Activated CD4-positive, alpha-beta T cell treated with anti-CD3 and anti-CD28 coated beads for 4 hours (primary cell): ENCODE measurements at regions not wholly inside any gene's neighbourhood (a gene's known extent, or its start where the extent isn't known, plus 50 kb on each side); places are given as distances from the start of the nearest gene placed in this dataset.
"Not testable (repeated sequence)": the region's sequence is repeated elsewhere in the genome, so short reads cannot be mapped to it uniquely, and the experiment has no call there.

Experiments used
- DNase-seq, 2 donors: peaks; one replicate each; pipeline ENCODE4 v3.0.0-alpha.2; 2020

DNA sequence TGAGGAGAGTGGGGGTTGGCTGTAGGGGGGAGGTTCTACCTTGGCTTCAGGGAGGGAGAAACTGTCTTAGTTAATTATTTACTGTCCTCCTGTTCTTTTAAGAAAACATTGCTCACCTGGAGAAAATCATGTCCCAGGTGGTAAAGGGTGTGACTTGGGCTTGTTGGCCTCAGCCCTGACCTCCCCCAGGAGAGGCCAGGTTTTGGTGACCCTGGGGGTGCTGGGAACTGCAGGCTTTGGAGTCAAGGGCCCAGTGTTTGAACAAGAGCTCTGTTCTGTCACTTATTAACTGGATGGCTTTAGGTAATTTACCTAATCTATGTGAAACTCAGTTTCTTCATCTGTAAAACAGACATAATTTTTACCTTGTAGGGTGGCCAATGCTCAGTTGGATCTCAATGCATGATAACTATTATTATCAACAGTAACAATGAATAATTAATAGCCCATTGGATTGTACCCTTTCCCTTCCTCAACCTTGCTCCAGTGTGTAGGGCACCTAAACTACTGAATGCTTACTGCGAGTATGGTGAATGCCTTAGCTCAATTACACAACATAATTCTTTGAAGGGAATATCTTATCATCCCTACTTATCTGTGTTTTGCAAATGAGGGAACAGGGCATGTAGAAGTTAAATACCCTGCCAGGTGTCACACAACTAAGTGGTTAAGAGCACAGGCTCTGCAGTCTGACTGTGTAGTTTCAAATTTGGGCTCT, 959.4 kb upstream of the DEFB115 start:
- DNase-seq, result not testable (repeated sequence)

- not testable (repeated sequence) for DNase-seq
These were observed 957.2 kb upstream of the DEFB115 start for GRCh38 chr20:30300220-30300642.

GRCh38 chr20:30302786-30303185, 954.7 kb upstream of the DEFB115 start:
- DNase-seq, result not testable (repeated sequence)

DNA sequence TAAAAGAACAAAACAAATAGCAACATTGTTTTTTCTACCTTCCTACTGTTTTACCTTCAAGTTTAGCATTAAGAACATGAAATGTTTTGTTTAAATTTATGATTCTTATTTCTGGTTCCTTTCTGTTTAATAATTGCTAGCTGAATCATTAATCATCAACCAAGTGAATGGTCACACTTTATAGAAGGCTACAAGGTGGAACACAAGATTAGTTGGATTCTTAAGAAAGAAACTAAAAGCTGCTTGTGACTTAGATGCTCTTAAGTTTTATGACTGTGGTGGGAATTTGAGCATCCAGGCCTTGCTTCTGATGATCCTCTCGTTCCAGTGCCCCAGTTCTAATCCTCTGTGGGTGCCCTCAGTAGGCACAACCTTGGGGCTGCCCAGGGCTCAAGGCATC, 947.5 kb upstream of the DEFB115 start:
- DNase-seq, result not testable (repeated sequence)

- not testable (repeated sequence) for DNase-seq
These were observed 947.1 kb upstream of the DEFB115 start for GRCh38 chr20:30310385-30310784.

- not testable (repeated sequence) for DNase-seq
These were observed 945.2 kb upstream of the DEFB115 start for GRCh38 chr20:30312220-30312619.

DNA sequence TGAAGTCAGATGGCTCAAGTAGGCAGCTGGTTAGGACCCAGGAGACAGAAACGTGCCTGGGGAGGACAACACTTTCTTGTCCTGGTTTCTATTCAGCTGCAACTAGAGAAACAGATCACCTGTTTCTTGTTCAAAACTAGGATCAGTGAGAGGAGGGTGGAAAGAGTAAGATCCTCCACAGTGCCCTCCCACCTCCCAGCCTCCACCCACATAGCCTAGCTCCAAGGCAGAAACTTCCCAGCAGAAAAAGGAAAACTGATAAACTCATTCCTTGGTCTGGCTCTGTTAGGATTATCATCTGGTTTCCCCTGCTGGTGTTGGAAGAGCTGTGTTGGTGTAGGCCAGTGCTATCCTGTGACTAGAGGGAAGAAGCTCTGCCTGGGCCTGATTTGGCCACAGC, 943.8 kb upstream of the DEFB115 start:
- not testable (repeated sequence) for DNase-seq

DNA sequence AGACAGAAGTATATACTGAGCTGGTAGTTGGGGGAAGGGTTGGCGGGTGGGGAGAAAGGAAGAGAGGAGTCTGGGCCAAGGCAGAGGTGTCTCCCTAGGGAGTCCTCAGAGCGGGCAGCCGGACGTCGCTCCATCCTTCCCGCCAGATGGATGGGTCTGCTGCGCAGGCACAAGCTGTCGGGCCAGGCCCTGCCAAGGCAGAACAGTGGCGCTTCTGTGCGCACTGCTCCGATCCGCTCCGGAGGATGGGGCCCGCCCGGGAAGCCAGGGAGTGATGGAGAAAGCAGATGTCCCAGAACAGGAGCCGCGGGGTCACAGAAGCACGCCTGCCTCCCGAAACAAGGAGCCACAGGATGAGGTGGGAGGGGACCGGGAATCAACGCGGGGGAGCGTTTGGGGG, 941.4 kb upstream of the DEFB115 start:
- not testable (repeated sequence) for DNase-seq

- DNase-seq, result not testable (repeated sequence)
These were observed 940.7 kb upstream of the DEFB115 start for GRCh38 chr20:30316532-30317299.

GRCh38 chr20:30333744-30334143, 923.7 kb upstream of the DEFB115 start:
- not testable (repeated sequence) for DNase-seq

DNA sequence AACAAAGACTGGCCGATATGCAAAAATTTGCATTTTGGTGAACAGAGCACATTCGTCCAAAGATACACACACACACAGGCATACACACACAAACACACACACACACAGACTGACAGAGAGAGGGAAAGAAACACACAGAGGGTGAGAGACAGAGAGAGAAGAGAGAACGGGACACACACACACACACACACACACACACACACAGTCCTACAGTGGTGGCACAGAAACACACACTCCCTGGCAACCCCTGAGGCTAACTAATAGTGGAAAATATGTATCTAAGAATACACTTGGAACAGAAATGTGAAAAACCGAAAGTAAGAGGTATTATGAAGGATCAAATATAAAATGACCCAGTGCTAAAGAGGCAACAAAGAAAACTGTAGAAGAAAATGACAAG, 919.9 kb upstream of the DEFB115 start:
- not testable (repeated sequence) for DNase-seq

DNA sequence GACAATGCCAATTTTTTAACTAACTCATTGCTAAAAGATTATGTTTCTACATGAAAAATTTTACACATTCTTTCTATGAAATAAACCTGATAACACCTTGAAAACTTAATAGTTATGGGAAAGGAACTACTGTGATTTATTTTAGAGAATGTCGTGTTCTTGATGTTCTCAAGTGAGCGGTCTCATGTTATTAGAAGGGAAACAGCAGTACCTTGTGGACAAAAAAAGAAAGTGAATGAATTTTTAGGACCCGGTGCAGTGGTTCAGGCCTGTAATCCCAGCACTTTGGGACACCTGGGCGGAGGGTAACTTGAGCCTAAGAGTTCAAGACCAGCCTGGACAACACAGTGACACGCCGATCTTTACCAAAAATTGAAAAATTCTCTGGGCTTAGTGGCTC, 908.5 kb upstream of the DEFB115 start:
- DNase-seq, result not testable (repeated sequence)

DNA sequence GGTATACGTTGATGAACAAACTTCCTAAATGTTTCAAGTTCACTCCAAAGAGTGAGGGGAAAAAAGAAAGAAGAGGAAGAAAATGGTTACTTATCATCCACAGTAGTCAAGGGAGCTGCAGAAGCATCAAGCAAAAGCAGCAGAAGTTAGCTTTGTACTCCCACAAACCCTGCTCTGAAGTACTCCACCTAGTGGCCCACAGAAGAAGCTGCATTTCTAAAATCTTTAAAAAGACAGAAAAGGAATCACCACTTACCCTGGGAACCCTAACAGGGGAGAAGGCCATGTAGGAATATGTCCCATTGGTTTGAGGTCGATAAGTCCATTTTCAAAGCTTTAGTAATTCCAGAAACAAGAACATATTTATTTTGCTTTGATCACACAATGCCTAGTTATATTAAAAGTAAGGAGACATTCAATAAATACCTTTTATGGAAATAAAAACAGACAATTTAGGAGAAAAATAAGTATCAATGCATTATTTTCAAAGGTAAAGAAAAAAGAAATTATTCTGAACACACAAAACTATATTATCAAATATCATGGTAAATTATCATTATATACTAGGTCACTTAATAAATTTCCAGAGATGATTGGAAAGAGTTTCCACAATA, 900.5 kb upstream of the DEFB115 start:
- not testable (repeated sequence) for DNase-seq

GRCh38 chr20:30361756-30362155, 895.7 kb upstream of the DEFB115 start:
- not testable (repeated sequence) for DNase-seq

DNA sequence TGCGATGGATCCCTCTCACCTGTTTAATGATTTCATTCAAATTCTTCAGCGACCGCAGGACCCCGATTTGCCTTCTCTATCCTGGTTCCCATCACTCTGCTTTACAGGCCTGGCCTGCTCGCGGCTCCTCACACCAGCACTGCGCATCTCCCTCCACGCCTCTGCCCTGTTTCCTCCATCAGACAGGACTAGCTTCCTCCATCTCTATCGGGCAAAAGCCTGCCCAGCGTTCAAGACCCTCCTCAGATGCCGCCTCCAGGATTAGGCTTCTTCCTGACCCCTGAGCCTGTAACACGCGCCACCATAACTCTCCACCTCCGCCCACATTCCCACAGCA, 881.1 kb upstream of the DEFB115 start:
- not testable (repeated sequence) for DNase-seq

DNA sequence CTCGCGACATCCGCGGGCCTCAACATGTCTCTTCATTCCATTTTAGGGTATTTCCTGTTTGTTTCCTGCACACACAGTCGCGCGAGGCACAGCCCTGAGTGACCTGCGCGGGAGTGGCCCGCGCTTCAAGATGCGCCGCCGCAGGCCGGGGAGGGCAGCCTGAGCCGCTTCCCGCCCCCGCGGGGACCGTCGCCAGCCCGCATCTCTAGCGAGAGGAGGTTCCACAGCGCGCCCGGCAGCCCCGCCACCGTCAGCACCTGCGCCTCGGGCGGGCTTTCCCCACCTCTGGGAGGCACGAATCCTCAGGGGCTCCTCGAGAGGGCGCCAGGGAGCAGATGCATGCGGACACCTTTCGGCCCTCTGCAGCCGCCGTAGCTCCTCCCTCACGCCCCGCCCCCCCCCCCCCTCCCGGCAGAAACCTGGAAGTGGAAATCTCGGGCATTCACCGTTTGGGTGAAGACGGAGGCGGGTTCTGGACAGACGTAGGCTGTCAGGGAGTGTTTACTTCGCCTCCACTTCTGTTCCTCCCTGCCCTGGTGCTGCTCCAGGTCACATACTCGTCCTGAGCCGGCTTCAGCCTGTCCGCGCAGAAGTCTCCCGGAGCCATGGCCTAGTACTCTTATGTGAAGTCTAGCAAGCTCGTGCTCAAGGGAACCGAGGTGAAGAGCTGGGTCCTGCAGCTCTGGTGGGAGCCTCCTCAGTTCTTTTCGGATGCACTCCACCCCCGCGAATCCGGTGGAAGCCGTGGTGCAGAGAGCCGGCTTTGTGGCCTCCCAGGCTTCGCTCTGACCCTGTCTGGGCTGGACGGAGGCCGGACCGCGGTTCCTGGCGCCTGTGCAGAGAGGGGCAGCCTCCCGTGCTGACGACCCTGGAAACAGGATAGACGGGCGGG, 880.5 kb upstream of the DEFB115 start:
- peak; percentile 87 to 93 for DNase-seq

GRCh38 chr20:30378317-30378716, 879.1 kb upstream of the DEFB115 start:
- DNase-seq, result not testable (repeated sequence)

GRCh38 chr20:30378721-30379120, 878.7 kb upstream of the DEFB115 start:
- DNase-seq, result not testable (repeated sequence)

DNA sequence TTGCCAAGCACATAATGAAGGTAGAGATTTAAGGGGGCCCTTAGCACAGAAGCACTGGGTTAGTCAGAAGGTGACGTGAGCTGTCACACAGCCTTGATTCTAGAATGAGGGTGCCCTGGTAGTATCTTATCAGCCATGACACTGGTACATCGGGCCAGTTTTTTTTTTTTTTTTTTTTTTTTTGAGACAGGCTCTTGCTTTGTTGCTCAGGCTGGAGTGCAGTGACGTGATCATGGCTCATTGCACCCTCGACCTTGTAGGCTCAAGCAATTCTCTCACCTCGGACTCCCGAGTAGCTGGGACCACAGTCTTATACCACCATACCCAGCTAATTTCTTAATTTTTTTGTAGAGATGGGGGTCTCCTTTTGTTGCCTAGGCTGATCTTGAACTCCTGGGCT, 872.6 kb upstream of the DEFB115 start:
- DNase-seq, result not testable (repeated sequence)

DNA sequence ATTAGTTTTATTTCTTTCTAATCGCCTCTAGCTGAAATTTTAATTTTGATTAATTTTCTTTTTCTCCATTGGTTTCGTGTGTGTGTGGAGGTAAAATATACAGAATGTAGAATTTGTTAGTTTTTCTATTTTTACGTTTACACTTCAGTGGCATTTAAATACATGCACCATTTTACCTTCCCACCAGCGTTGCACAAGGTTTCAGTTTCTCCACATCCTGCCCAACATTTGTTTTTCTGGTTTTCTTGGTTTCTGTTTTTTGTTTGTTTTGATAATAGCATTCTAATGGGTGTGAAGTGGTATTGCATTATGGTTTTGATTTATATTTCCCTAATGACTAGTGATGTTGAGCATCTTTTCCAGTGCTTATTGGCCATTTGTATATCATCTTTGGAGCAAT, 871.4 kb upstream of the DEFB115 start:
- not testable (repeated sequence) for DNase-seq

GRCh38 chr20:30387823-30388222, 869.6 kb upstream of the DEFB115 start:
- DNase-seq, result not testable (repeated sequence)

DNA sequence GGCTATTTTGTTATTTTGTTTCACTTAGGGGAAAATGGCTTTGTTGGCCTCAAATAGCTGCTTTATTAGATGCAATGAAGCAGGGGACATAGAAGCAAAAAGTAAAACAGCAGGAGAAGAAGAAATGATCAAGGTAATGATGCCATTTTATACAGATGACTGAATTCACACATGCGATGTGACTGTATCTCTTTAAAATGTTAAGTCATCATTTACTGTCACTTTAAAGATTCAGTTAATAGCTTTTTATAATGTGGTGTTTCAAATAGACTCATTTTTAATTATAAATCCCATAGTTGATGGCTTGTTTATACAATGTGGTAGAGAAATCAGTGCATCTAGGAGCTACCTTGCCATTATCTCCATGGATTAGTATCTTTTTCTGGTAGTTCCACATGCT, 863.9 kb upstream of the DEFB115 start:
- not testable (repeated sequence) for DNase-seq

GRCh38 chr20:30397111-30397510, 860.4 kb upstream of the DEFB115 start:
- DNase-seq, result not testable (repeated sequence)
